Forelimb muscle (tissue), 1 donor: ENCODE measurements at regions not wholly inside any gene's neighbourhood (a gene's known extent, or its start where the extent isn't known, plus 50 kb on each side); places are given as distances from the start of the nearest gene placed in this dataset.
"Not testable (repeated sequence)": the region's sequence is repeated elsewhere in the genome, so short reads cannot be mapped to it uniquely, and the experiment has no call there.

Source experiments
- DNase-seq: peaks from one replicate; pipeline ENCODE4 v3.0.0-alpha.2; 2013; ENCODE audit warnings: low read depth

DNA sequence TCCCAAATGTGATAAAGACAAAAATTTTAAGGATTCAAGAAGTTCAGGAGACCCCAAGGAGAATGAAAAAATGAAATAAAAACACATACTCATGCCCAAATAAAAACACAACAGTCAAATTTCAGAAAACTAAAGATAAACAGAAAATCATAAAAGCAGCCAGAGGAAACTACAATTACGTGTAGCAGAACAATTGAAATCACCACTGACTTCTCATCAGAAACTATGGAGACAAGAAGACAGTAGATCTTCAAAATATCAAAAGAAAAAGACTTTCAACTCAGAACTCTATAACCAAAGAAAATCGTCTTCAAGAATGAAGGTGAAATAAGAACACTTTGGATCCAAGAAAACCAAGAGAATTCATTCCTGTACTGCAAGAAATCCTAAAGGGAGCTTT lies 54.9 kb downstream of the DIO3 start:
- no peak for DNase-seq

DNA sequence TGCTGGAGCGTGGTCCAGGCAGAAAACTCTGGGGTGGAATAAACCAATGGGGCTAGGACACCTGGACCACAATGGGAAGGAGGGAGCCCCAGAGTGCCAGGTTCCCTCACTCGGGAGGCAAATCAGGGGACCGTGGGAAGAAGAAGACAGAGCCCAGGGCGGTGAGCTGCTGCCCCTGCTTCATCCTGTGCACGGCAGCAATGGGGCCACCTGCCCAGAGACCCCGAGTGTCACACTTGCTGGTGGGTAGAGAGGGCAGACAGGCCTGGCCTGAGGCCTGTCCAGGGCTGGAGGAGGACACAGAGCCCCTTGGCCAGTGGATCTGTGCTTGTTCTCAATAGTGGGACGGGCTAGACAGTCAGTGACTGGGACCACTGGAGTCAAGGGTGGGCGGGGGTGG lies 58.2 kb downstream of the DIO3 start:
- no peak for DNase-seq

DNA sequence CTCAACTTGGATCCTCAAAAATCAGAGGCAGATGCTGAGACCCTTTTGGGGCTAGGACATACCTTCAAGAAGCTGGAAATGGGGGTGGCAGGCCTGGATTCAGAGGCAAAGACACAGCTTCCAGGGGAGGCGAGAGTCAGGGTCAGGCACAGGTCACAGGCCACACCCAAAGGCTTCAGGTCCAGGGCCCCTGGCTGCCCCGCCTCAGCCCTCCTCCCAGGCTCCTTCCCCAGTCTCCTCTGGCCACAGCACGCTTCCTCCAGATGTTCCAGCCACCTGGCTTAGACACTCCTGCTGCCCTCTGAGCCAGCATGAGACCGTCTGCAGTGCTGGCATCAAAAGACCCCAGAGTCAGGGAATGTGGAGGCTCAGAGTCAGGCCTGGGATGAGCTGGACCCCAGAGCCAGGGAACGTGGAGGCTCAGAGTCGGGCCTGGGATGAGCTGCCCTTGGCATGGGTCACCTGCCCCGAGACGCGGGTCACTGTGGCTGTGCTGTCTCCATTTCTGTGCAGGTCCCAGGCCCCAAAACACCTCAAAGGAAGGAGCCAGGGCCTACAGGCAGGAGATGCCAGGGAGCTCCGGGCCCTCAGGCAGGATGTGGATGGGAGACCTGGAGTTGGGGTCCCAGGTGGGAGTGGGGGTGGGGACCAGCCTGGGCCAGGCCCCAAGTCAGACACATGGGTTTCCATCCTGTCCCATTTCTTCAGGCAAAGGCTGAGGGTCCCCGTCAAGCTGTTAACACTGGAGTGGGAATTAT lies 58.9 kb downstream of the DIO3 start:
- DNase-seq: no peak

DNA sequence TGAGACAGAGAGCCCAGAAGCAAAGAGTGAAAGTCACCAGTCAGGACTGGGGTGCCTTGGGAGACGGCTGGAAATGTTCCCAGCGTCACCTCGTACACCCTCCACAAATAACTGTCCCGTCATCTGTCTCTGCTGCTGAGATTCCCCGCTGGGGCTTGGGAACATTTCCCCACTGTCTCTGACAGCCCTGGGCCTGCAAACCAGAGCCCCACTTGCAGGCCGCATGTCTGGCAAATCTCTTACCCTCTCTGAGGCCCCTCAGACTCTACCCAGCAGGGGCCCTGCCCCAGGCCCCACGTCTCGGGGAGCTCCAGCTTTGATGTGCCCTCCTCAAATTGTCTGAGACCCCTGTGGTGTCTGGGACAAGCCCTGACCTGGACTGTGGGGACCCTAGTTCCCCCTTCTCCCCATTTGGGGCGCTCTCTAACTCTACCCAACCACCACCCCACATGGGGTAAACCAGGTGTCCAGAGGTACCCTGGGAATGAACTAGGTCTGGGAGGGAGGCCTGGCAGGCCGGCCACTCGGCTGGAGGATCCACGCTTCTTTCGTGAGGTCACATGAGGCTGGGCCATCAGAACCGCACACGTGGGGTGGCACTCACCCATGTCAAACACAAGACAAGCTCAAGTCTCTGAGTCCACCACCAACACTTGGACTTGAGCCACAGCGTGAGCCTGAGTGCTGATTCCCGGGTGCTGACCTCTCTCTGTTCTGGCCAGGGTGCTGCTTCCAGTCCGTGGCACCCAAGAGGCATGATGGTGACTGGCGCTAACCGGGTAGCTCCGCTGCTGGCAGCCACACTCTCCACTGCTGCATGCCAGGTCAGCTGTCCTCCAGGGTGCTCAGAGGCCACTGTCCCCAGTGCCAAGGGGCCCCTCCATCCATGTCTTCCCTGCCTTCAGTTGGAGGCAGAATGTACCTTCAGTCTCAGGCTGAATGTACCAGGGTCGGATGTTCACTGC lies 59.8 kb downstream of the DIO3 start:
- DNase-seq: no peak

DNA sequence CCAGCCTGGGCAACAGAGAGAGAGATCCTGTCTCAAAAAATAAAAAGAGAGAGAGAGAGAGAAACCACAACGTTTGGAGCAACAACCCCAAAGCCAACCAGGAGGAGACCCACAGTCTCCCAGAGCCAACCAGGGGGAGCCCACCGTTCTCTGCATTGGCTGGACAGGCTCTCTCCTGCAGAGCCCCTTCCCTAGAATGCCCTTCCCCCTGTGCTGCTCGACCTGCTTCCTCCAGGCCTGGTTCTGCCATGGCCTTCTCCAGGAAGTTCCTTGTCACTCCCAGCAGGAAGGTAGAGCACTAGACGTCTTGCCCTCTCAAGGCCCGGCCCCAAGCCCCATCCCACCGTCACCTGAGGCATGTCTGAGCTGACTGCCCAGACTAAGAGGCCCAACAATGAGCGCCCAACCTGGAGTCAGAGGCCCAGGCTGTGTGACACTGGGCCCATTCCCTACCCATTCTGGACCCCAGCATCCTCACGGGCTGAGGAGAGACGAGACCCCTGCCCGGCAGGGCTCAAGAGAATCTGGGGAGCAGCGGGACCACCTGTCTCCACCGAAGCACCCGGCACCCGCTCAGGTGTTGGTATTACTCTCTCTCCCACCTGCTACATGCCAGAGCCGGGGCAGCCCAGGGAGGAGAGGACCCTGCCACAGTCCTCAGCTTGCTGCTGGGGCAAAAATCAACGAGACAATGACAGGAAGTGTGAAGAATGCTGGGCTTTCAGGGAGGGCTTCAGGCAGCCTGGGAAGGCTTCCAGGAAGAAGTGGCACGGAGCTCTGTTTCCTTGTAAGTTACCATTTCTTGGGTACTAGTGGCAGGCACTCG lies 61.2 kb downstream of the DIO3 start:
- DNase-seq: no peak

DNA sequence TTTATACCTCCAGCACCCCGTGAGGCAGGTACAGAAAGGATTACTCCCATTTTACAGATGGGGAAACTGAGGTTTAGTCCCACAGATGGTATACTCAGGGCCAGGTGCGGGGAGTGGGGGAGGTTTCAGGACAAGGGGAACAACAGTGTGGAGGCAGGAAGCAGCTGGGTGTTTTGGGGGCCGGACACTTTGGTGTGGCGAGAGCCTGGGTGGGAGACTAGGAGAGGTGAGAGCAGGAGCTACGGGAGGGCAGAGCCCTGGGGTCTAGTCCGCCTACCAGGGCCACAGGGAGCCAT lies 61.7 kb downstream of the DIO3 start:
- DNase-seq: no peak

DNA sequence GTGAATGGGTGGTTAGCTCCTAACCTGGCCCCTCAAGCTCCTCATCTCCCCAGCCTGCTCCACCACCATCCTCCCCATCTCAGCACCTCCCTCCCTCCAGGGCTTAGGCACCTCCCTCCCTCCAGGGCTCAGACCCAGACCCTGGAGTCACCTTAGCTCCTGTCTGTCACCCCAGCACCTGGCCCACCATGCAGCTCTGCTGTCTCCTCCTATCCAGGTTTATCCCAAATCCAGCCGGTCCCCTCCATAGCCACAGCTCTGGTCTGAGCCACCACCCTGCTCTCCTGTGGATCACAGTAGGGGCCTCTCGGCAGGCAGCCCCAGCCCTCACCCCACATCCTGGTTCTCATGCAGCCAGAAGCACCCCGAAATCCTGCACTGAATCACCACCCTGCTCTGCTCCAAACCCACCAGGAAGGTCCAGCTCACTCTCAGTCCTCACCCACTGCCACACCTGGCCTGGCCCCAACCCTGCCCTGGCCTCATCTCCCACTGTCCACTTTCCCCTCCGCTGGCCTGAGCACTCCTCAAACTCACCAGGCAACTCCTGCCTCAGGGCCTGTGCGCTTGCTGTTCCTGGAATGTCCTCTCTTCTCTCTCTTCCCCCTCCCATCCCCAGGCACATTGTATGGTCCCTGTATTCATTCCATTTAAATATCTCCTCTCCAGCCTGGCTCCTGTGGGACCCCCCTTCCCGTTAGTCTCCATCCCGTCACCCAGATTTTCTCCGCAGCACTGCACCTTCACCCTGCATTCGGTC lies 62.6 kb downstream of the DIO3 start:
- no peak for DNase-seq

DNA sequence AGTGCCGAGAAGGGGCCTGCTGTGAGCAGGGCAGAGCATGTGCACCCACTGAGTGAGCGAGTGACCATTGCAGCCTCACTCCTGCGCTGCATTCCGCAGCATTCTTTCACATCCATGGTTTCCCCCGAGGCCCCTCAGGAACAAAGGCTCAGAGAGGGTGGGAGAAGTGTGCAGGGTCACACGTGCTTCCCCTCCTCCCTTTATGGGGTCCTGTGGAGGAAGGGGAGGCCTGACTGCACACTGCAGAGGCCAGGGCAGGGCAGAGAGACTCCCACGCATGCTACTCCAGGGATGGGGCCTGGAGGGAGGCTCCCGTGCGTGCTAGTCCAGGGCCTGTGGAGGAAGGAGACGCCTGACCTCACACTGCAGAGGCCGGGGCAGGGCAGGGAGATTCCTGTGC lies 63.2 kb downstream of the DIO3 start:
- DNase-seq: no peak

DNA sequence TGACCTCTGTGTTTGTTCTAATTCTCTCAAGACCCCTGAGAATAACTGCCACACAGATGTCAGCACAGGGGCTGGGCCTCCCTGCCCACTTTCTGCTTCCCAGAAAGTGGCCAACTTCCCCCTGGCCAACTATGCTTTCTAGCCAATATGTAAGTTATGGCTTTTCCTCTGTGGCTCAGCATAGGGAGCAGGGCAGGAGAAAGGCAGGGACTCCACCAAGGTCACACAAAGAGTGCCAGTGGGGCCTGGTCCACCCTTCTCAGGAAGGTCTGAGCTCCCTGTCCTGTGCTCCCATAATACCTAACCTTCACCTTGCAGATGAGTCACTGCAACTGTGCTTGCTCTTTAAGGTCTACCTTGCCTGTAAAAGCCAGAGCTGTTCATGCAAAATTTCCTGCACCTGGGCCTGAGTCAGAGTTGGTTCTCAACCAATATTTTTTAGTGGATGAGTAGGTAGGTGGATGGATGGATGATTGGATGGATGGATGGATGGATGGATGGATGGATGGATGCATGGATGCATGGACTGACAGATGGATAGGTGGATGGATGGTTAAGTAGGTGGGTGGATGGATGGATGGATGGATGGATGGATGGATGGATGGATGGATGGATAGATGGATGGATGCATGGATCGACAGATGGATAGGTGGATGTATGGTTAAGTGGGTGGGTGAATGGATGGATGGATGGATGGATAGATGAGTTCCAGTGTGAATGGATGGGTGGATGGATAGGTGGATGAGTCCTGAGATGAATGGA lies 64.2 kb downstream of the DIO3 start:
- DNase-seq: no peak

DNA sequence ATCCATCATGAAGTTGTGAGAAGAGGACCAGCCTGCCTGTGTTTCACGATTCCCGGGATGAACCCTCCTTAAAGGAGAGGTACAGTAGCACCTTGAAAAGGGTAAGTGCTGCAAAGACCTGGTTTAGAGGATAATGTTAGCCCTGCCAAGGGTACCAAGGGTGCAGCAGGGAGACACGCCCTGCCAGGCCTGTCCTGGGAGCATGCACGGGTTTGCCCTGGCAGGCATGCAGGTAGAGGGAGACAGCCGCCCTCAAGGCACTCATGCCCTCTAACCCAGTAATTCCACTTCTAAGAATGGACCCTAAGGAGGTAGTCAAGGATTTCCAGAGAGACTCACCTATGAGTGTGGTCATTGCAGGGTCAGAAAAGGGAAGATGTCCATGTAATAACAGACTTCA lies 65.0 kb downstream of the DIO3 start:
- DNase-seq: no peak

DNA sequence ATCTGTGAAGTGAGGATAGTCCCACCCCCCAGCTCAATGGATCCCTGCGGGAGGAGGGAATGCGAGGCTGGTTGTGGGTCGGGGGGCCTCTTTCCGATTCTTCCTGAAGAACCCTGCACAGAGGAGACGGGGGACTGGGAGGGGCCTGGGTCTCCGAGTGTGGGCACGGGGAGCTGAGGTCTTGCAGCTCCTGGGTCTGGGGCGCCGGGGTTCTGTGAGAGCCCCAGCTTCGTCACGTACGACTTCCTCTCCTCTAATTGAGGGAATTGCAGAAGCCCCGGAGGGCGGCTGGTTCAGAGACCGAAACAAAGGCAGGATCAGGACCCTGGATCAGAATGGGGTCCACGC lies 66.6 kb downstream of the DIO3 start:
- DNase-seq: no peak

DNA sequence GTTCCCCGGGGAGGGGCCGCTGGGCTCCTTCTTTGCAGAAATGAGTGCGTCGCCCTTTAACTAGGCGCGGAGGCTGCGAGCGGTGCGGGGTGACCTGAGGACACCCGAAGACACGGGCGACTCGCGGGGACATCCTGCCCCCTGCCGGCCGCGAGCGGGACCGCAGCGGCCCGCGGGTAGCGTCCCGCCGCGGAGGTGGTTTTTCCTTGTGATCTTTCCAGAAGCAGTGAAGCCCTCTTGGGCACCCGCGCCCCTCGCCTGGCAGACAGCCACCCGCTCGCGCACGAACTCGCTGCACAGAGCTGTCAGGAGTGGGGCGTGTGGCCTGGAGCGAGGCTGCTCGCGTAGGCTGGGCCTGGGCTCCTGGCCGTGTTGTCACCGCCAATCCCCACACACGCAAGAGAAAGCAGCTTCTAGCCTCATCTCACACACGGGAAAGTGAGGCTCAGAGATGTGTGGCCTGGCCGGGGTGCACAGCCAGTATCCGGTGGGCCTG lies 67.2 kb downstream of the DIO3 start:
- DNase-seq: peak; percentile 20

DNA sequence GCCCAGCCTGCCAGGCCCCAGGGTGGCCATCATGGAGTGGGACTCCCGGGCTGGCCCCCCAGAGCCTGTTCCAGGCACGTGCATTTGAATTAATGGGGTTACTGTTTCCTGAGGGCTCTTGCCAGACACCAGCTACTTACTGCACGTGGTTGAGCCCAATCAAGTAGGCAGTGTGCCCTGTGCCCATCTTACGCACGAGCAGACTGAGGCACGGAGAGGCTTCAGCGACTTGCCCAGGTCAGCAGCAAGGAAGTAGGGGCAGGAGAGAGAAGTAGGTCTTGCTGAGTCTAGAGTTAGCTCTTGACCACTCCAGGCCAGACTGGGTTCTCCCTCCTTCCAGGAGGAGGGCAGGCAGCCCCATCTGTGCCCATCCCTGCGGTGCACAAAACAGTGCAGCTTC lies 67.7 kb downstream of the DIO3 start:
- no peak for DNase-seq

DNA sequence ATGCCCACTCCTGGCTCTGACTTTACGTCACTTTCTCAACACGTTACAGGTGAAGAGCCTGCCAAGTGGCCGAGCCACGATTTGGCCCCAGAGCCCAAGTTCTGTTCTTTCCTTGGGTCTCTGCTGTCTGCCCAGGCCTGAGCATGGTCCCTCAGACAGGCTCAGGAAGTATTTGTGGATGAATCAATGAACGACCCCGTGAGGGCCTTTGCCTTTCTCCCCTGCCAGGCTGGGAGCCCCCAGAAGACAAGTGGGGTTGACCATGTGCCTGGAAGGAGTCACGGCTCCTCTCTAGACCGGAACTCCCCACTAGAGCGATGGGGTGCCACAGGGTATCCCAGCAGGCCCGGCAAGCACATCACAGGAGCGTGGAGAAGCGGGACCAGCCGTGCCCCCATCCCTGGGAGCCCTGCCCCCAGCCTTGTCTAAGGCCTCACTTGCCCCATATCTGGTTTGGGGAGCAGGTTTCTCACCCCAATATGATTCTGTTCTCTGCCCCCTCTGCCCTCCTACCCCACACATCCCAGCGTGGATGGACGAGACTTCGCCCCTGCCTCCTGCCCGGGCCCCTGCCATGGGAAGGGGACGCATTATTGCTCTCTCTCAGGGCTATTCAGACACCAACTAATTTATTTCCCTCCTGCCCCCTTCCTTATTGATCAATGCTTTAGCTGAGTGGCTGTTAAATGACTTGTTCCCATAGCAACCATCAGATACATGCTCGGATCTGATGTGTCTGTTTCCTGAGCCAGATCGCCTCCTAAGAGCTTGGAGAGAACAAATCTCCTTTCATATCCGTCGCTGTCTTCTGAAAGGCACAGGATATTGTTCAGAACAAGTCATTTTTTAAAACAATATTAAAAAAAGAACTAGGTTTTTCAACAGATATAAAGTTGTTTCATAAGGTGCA lies 69.0 kb downstream of the DIO3 start:
- no peak for DNase-seq

DNA sequence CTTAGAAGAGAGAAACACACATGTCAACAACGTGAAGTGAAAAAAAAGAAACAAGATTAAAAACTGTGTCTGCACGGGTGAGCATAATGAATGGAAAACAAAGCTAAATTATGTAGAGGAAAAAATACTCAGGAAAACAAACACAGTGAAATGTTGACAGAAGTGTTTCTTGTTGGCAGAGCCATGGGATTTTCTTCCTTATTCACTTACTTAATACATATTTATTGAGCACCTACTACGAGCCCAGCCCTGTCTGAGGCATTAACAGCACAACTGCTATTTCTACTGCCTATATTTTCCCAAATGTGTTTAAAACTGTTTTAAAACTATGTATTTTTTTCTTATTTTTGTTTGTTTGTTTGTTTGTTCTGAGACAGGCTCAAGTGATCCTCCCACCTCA lies 69.9 kb downstream of the DIO3 start:
- DNase-seq: no peak

DNA sequence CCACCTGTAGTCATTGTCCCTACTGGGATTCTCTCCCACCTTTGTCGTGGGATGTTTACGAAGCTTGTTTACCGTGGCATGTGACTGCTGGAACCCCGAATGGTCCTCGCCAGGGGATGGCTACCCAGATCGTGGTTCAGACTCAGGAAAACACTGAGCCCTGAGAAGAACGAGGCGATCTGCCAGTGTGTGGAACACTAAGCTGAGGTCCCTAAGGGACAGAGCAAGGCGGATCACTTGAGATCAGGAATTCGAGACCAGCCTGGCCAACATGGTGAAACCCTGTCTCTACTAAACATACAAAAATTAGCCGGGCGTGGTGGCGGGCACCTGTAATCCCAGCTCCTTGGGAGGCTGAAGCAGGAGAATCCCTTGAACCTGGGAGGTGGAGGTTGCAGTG lies 70.7 kb downstream of the DIO3 start:
- not testable (repeated sequence) for DNase-seq

DNA sequence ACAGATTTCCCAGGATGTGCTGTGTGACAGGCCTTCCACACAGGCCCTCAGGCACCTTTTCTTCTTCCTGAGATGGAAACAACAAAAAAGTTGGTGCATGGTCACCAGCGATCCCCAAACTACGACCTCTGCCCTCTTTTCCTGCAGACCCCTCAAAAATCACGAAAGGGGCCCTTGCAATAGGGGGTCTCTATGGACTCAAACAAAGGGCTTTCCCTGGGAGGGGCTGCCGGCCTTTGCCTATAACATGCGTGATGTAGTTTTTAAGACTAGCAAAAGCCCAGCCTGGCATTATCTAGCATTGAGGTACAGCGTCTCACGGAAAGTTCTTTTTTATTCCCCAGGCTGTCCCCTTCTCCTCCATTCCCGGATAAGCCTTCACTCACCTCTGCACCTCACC lies 71.2 kb downstream of the DIO3 start:
- DNase-seq: no peak

DNA sequence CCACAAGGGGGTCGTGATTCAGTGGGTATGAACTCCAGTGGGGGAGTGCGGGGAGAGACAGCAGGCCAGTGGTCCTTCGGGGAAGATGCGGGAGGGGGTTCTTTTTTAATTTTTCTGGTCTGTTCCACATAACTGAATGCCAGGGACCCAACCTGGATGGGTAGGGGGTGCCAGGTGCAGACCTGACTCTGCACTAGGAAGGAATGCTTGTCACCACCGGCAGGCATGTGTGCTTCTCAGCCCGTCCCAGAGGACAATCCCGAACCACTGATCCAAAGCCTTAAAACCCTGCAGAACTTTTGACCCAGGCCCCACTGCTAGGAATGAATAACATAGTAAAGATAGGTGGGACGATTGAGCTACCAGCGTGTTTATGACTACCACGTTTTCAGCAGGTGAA lies 72.0 kb downstream of the DIO3 start:
- DNase-seq: no peak

DNA sequence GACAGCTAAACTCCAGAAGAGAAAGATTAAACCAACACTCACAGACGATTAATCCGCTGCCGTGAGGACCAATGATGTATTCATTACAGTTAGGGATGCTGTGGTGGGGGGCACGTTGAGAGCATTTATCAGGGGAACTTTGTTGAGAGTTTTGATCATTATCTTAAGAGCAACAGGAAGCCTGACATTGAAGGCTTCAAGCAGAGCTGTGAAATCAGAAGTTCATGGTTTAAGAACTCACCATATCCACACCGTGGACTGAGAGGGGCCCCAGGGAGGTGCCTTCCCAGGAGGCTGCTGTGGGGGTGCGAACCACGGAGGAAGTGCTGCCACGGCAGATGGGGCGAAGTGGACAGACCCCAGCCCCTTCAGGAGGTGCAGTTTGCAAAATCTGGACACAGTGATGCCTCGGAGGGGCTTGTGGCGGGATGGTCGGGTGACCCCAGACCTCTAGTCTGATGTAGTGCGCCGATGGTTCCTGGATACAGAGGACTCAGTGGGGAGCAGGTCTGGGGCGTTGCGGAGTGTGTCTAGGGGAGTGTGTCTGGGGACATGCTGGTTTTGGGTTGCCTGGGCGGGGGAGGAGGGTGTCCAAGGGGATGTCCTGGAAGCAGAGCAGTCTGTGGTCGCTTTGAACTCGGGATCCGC lies 73.0 kb downstream of the DIO3 start:
- no peak for DNase-seq
